Glutamatergic neuron (in vitro differentiated cells): ENCODE measurements at regions not wholly inside any gene's neighbourhood (a gene's known extent, or its start where the extent isn't known, plus 50 kb on each side); places are given as distances from the start of the nearest gene placed in this dataset.
"Not testable (repeated sequence)": the region's sequence is repeated elsewhere in the genome, so short reads cannot be mapped to it uniquely, and the experiment has no call there.

ENCODE experiments used
- DNase-seq: peaks from one replicate; pipeline ENCODE4 v3.0.0; 2022
- H3K27ac Mint-ChIP-seq: one replicate; pipeline ENCODE4 v1.8.0; 2020; ENCODE audit warnings: mild to moderate bottlenecking, mixed read lengths, inconsistent platforms; ENCODE audit not compliant: unreplicated experiment
- H3K27me3 Mint-ChIP-seq: one replicate; pipeline ENCODE4 v1.8.0; 2020; ENCODE audit warnings: mild to moderate bottlenecking, moderate library complexity, mixed read lengths, inconsistent platforms; ENCODE audit not compliant: unreplicated experiment
- H3K36me3 Mint-ChIP-seq: one replicate; pipeline ENCODE4 v1.8.0; 2020; ENCODE audit warnings: mild to moderate bottlenecking, mixed read lengths, inconsistent platforms; ENCODE audit not compliant: unreplicated experiment
- H3K4me1 Mint-ChIP-seq: one replicate; pipeline ENCODE4 v1.8.0; 2020; ENCODE audit warnings: mild to moderate bottlenecking, low read depth, mixed read lengths, inconsistent platforms; ENCODE audit not compliant: unreplicated experiment
- H3K4me3 Mint-ChIP-seq: one replicate; pipeline ENCODE4 v1.8.0; 2020; ENCODE audit warnings: mild to moderate bottlenecking, mixed read lengths, inconsistent platforms; ENCODE audit not compliant: unreplicated experiment
- H3K9me3 Mint-ChIP-seq: one replicate; pipeline ENCODE4 v1.8.0; 2020; ENCODE audit warnings: mild to moderate bottlenecking, moderate library complexity, mixed read lengths, inconsistent platforms; ENCODE audit not compliant: unreplicated experiment
- TF ChIP-seq, protein P1 (sequence below): fragments of 200-600 bp; sonication (generic); IDR thresholded peaks from one replicate; pipeline ENCODE4 v1.5.0; 2021; ENCODE audit not compliant: partially characterized antibody, unreplicated experiment

DNA sequence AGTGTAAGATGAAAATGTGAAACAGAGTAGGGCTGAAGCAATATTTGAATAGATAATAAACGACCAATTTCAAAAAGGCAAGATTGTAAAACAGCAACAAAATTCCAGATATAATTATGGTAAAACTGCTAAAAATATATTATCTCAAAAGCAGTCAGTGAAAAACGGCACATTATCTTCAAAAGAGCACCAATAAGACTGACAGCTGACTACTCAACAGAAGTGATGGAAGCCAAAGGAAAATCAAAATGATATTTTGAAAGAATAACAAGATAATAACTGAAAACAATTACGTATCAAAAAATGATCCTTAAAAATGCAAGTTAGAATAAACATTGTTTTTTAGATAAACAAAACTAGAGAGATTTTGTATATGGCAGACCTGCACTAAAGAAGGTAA is 920.6 kb upstream of the FAM98A start:
- no peak overlapping the region for H3K27ac Mint-ChIP-seq
- no peak for DNase-seq
- H3K36me3 Mint-ChIP-seq = peaks cover 6% of the 10 kb centered on the region
- TF ChIP-seq, protein P1, sequence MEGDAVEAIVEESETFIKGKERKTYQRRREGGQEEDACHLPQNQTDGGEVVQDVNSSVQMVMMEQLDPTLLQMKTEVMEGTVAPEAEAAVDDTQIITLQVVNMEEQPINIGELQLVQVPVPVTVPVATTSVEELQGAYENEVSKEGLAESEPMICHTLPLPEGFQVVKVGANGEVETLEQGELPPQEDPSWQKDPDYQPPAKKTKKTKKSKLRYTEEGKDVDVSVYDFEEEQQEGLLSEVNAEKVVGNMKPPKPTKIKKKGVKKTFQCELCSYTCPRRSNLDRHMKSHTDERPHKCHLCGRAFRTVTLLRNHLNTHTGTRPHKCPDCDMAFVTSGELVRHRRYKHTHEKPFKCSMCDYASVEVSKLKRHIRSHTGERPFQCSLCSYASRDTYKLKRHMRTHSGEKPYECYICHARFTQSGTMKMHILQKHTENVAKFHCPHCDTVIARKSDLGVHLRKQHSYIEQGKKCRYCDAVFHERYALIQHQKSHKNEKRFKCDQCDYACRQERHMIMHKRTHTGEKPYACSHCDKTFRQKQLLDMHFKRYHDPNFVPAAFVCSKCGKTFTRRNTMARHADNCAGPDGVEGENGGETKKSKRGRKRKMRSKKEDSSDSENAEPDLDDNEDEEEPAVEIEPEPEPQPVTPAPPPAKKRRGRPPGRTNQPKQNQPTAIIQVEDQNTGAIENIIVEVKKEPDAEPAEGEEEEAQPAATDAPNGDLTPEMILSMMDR = no peak
- no peaks in the 10 kb centered on the region for H3K4me1 Mint-ChIP-seq
- H3K9me3 Mint-ChIP-seq = peaks cover 5% of the 10 kb centered on the region
- H3K27me3 Mint-ChIP-seq = no peaks in the 10 kb centered on the region
- H3K4me3 Mint-ChIP-seq = no peak overlapping the region

DNA sequence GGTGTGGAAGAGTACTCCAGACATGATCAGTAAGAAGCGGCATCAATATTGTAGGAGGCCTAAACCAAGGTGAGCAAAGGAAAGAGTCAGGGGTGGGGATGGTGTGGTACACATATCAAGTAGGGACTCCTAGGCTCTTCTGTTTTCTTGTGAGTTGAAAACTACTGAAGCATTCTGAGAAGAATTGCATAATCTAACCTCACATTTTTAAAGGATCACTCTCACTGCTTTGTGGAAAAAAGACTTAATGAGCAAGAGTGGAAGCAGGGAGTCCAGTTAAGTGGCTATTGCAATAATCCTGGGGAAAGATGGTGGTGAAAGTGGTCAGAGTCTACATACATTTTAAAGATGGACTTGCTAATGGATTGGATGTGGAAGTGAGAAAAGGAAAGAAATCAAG is 899.5 kb upstream of the FAM98A start:
- Mint-ChIP-seq H3K4me3 (no peak overlapping the region), H3K36me3 (no peaks in the 10 kb centered on the region), H3K27ac (no peak overlapping the region), H3K27me3 (no peaks in the 10 kb centered on the region), H3K9me3 (no peaks in the 10 kb centered on the region), H3K4me1 (no peaks in the 10 kb centered on the region)
- TF ChIP-seq, protein P1 = no peak
- no peak for DNase-seq

DNA sequence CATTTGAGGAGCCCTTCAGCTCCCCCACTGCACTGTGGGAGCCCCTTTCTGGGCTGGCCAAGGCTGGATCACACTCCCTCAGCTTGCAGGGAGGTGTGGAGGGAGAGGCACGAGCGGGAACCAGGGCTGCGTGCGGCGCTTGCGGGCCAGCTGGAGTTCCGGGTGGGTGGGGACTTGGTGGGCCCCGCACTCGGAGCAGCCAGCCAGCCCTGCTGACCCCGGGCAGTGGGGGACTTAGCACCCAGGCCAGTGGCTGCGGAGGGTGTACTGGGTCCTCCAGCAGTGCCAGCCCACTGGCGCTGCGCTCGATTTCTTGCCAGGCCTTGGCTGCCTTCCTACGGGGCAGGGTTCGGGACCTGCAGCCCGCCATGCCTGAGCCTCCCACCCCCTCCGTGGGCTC is 895.1 kb upstream of the FAM98A start:
- H3K4me3 Mint-ChIP-seq, DNase-seq, H3K4me1 Mint-ChIP-seq, H3K36me3 Mint-ChIP-seq, H3K27ac Mint-ChIP-seq, H3K27me3 Mint-ChIP-seq, H3K9me3 Mint-ChIP-seq: not testable (repeated sequence)

DNA sequence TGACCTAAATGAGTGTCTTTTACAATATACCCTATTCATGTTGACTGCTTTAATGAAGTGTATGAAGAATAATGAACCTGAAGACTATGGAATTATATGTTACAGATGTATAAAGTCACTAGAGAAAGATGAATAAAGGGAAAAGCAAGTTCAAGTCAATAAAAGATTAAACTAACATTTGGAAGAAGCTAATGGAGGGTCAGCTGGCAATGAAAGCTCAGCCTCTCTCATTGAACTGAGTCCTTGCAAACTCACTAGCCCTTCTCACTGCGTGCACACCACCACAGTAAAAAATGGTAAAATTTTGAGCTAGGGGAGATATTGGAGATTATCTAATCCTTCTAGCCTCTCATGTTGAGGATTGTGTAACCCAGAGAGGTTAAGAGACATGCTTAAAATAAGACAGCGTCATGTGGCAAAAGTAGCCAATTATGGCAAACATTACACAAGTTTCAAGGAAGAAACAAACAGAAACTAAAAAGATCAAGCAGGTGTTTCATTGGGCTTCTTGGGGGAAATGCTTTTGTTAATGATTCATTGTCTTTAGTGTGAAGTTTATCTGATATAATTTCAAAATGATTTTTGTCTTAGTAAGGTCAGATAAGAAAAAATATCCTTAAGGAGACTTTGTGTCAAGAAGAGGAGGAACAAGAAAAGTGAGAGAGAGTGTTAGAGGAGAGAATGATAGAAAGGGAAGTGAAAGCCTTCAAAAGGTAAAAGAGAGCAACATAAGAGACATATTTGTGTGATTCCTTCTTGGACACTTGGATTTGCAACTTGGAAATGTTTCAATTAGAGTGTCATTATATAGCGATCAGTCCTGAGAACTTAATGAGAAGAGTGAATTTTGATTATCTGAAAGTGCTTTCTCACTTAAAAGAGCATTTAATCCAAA is 893.7 kb upstream of the FAM98A start:
- Mint-ChIP-seq H3K4me3 (no peak overlapping the region), H3K27ac (no peak overlapping the region), H3K9me3 (no peaks in the 10 kb centered on the region), H3K4me1 (no peaks in the 10 kb centered on the region), H3K27me3 (no peaks in the 10 kb centered on the region), H3K36me3 (no peaks in the 10 kb centered on the region)
- no peak for DNase-seq
- TF ChIP-seq, protein P1 = no peak

DNA sequence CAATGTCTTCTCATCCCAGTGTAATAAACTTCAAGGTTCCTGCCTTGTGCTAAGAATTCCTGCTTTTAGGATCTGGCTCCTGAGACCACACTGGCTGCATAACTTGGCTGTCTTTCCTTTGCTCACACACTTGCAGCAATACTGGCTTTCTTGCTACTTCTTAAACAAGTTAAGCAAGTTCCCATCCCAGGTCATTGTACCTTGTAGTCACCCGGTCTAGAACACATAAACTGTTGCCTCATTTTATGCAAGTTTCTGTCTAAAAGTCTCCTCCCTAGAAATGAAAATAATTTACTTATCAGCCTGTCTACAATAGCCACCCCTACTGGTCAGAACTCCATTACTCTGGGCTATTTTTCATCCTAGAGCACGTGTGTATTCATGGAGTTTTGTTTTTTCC is 887.9 kb upstream of the FAM98A start:
- no peak for DNase-seq
- H3K4me1 Mint-ChIP-seq = no peaks in the 10 kb centered on the region
- no peaks in the 10 kb centered on the region for H3K27me3 Mint-ChIP-seq
- H3K9me3 Mint-ChIP-seq = no peaks in the 10 kb centered on the region
- no peak overlapping the region for H3K4me3 Mint-ChIP-seq
- H3K36me3 Mint-ChIP-seq = no peaks in the 10 kb centered on the region
- TF ChIP-seq, protein P1 = no peak
- H3K27ac Mint-ChIP-seq = no peak overlapping the region
